Colonic mucosa (tissue), 4 donors: ENCODE measurements at regions not wholly inside any gene's neighbourhood (a gene's known extent, or its start where the extent isn't known, plus 50 kb on each side); places are given as distances from the start of the nearest gene placed in this dataset.

Experiments used
- DNase-seq: peaks from one replicate; pipeline ENCODE4 v3.0.0-alpha.2; 2020
- H3K27ac ChIP-seq: fragments of 200-600 bp; one replicate; pipeline ENCODE4 v1.8.0; 2021
- H3K27me3 ChIP-seq: fragments of 200-600 bp; one replicate; pipeline ENCODE4 v1.8.0; 2021
- H3K36me3 ChIP-seq: fragments of 200-600 bp; one replicate; pipeline ENCODE4 v1.8.0; 2021
- H3K4me1 ChIP-seq: fragments of 200-600 bp; one replicate; pipeline ENCODE4 v1.8.0; 2021; ENCODE audit warnings: mild to moderate bottlenecking
- H3K4me3 ChIP-seq: fragments of 200-600 bp; one replicate; pipeline ENCODE4 v1.8.0; 2021
- H3K9ac ChIP-seq, 2 donors: one replicate each; pipeline ENCODE4 v1.7.0; 2013; ENCODE audit warnings: control low read depth in 2 of 2, low read depth in 2 of 2, low read length in 2 of 2
- H3K9me3 ChIP-seq: fragments of 200-600 bp; one replicate; pipeline ENCODE4 v1.8.0; 2021
- CTCF ChIP-seq: fragments of 200-600 bp; IDR thresholded peaks from one replicate; pipeline ENCODE4 v1.8.0; 2022; ENCODE audit warnings: antibody characterized with exemption, mild to moderate bottlenecking
- intact Hi-C: fragments of 100-400 bp; cut with DNase I; formaldehyde crosslinking; loops from one replicate; pipeline ENCODE4 v1.14.1; 2022
- donor health status: healthy.
- donor health status: DM: no; HTN: no; CAD: no.
- donor health status: DM: no; HTN: no; CAD: no.

DNA sequence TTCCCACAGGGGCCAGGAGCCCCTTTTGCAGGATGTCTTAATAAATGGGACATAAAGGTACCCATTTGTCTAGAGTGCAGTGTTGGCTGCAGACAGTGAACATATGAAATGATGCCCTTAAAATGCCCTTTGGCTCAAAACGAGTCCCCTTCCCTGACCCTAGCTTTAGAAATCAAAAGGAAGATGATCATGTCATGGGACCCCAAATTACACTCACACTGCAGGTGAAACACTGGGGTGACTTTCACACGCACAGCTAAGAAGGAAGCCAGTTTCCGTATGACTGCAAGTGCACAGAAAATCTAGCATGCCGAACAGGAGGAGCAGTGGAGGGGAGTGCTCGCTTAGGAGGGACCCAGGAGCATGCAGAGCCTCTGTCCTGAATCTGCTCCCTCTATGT is 154.5 kb upstream of the KLF14 start:
- Histone ChIP-seq H3K36me3 (peaks cover 4% of the 10 kb centered on the region), H3K27ac (no peak overlapping the region), H3K27me3 (no peaks in the 10 kb centered on the region), H3K9ac (peak overlapping the region in 1 of 2 donors; percentile 30), H3K4me3 (no peak overlapping the region), H3K4me1 (peaks cover 18% of the 10 kb centered on the region), H3K9me3 (no peaks in the 10 kb centered on the region)
- intact Hi-C loops = no loop called here
- no peak for TF ChIP-seq CTCF
- DNase-seq = no peak

- H3K4me1 ChIP-seq = peaks cover 16% of the 10 kb centered on the region
- peak overlapping the region; percentile 2 for H3K27ac ChIP-seq
- DNase-seq = no peak
These were observed 156.4 kb upstream of the KLF14 start for GRCh38 chr7:130890176-130891020.

GRCh38 chr7:130891254-130892094 is 157.5 kb upstream of the KLF14 start:
- no peaks in the 10 kb centered on the region for H3K9me3 ChIP-seq
- peaks cover 11% of the 10 kb centered on the region for H3K4me1 ChIP-seq
- H3K27me3 ChIP-seq = no peaks in the 10 kb centered on the region
- intact Hi-C loops = no loop called here
- no peak for DNase-seq
- H3K27ac ChIP-seq = peak overlapping the region; percentile 2
- H3K36me3 ChIP-seq = no peaks in the 10 kb centered on the region
- TF ChIP-seq CTCF = no peak
- H3K4me3 ChIP-seq = no peak overlapping the region
- H3K9ac ChIP-seq = peak overlapping the region in 1 of 2 donors; percentile 39

More at GRCh38 chr7:130890176-130891020, 156.4 kb upstream of the KLF14 start:
- Histone ChIP-seq H3K36me3 (no peaks in the 10 kb centered on the region), H3K27me3 (no peaks in the 10 kb centered on the region), H3K4me3 (no peak overlapping the region), H3K9me3 (no peaks in the 10 kb centered on the region), H3K9ac (no peak overlapping the region)
- intact Hi-C loops = no loop called here
- TF ChIP-seq CTCF = no peak

- H3K4me3 ChIP-seq = no peak overlapping the region
- H3K27ac ChIP-seq = peak overlapping the region; percentile 37
- H3K9ac ChIP-seq = peak overlapping the region in 1 of 2 donors; percentile 54
- no peaks in the 10 kb centered on the region for H3K36me3 ChIP-seq
- no peak for TF ChIP-seq CTCF
- DNase-seq = no peak
- H3K4me1 ChIP-seq = peaks cover 19% of the 10 kb centered on the region
- H3K9me3 ChIP-seq = no peaks in the 10 kb centered on the region
- no peaks in the 10 kb centered on the region for H3K27me3 ChIP-seq
- intact Hi-C loops = no loop called here
These were observed 159.5 kb upstream of the KLF14 start for GRCh38 chr7:130893441-130893894.

DNA sequence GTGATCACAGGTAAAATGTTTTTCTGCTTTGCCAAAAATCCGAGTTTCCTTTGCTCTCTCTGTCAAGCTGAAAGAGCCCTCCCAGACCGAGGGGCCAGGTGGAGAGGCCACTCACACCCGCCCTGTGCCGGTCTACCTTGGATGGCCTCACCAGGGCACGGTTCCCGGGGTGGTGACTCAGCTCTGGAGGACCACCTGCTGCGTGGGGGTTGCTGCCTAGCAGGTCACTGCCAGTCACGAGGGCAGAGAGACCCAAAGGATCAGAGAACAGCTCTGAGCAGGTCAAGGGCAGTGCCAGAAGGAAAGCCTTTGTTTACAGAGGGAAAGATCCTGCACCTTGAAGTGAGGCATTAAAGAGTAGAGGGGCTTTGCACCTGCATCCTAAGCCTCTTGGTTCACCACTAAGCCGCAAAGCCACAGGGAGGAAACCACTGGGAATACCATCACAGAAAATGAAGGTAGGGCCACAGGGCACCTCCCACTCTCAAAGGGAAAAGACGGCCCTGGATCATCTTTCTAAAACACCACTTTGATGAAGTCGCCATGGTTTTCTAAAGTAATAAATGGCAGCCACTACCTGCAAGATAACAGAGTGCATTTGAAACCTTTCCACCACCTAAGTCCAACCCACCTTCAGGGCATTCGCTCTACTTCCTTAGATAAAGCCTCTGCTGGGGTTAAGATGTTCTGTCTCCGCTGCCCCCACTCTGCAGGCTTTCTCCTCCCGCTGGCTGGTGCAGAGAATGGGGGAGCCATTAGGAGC is 160.3 kb upstream of the KLF14 start:
- Histone ChIP-seq H3K4me3 (no peak overlapping the region), H3K27me3 (no peaks in the 10 kb centered on the region), H3K36me3 (no peaks in the 10 kb centered on the region), H3K9me3 (no peaks in the 10 kb centered on the region), H3K27ac (peak overlapping the region; percentile 37), H3K4me1 (peaks cover 22% of the 10 kb centered on the region), H3K9ac (peak overlapping the region; percentile 52 to 76)
- intact Hi-C loops = no loop called here
- no peak for TF ChIP-seq CTCF
- no peak for DNase-seq
